Body of pancreas (tissue), 4 donors: ENCODE measurements at regions not wholly inside any gene's neighbourhood (a gene's known extent, or its start where the extent isn't known, plus 50 kb on each side); places are given as distances from the start of the nearest gene placed in this dataset.

ENCODE experiments used
- ATAC-seq: fragments of 150-250 bp; one replicate; pipeline ENCODE4 v1.9.1; 2016
- DNase-seq, 4 donors: peaks; one replicate each; pipeline ENCODE4 v3.0.0-alpha.2; 2019
- H3K27ac ChIP-seq, 4 donors: fragments of 200-600 bp; sonication (generic); 1 replicate in 3 of 4; 2 replicates in 1 of 4; pipeline versions ENCODE4 v1.5.1 to v1.6.1; 2016 to 2019; ENCODE audit warnings: mild to moderate bottlenecking in 1 of 4, mixed read lengths in 1 of 4, moderate library complexity in 1 of 4
- H3K27me3 ChIP-seq, 2 donors: fragments of 200-600 bp; sonication (generic); one replicate each; pipeline ENCODE4 v1.6.0; 2016; ENCODE audit warnings: mild to moderate bottlenecking in 1 of 2
- H3K36me3 ChIP-seq, 2 donors: fragments of 200-600 bp; sonication (generic); replicated peaks in 1 of 2; 2 replicates each; pipeline ENCODE4 v1.5.1; 2016; ENCODE audit warnings: low read depth in 2 of 2; ENCODE audit not compliant: insufficient read depth in 1 of 2
- H3K4me1 ChIP-seq: fragments of 200-600 bp; sonication (generic); one replicate; pipeline ENCODE4 v1.6.0; 2016
- H3K4me3 ChIP-seq, 2 donors: fragments of 200-600 bp; sonication (generic); 1 replicate in 1 of 2; 2 replicates in 1 of 2; pipeline ENCODE4 v1.5.1; 2016 to 2019
- H3K9me3 ChIP-seq, 3 donors: fragments of 200-600 bp; sonication (generic); 1 replicate in 2 of 3; 2 replicates in 1 of 3; pipeline ENCODE4 v1.5.1; 2016
- POLR2A ChIP-seq, 3 donors: fragments of 450-650 bp; IDR thresholded peaks; one replicate each; pipeline ENCODE4 v1.6.1; 2016; ENCODE audit warnings: antibody characterized with exemption in 3 of 3, mild to moderate bottlenecking in 2 of 3
- WGBS, 2 donors: methylation state at CpG; one replicate each; pipeline ENCODE4 v1.1.5; 2017; 5-methylcytosine and 5-hydroxymethylcytosine counted together
- intact Hi-C: fragments of 100-400 bp; cut with DNase I; formaldehyde crosslinking; loops from one replicate; pipeline ENCODE4 v1.15.1; 2023
- TF ChIP-seq, protein P1 (sequence below), 7 experiments: fragments of 450-650 bp in 4 of 7; fragments of 200-600 bp in 3 of 7; sonication (generic) in 3 of 7; IDR thresholded peaks; one replicate each; pipeline ENCODE4 v1.5.1; 2016 to 2019; ENCODE audit warnings: antibody characterized with exemption in 7 of 7

DNA sequence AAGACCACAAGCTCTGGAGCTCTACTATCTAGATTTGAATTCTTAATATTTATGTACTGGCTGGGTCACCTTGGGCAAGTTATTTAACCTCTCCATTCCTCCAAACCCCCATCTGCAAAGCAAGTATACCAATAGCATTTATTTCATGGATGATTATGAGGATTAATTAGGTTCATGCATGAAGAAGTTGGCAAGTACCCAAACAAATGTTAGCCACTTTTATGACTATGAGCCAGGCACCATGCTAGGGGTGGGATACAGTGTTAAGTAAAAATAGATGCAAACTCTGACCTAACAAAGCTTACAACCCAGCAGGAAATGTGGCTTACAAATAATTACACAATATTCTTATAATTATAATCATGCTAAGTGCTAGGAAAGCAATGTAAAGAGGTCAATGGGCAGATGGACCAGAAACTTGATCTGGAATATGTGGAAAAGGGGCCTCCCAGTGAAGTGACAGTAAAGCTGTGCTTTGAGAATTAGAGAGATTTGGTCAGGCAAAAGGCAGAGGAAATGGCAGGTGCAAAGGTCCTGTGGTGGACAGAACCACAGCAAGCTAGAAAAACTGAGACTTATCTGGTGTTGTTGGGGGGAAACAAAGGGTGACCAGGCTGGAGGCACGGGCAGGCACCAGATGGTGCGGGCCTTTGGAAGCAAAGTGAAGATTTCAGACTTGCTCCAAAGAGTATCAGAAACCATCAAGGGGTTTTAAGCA, 525.2 kb upstream of the TRPC7 start:
- Histone ChIP-seq H3K4me1 (no peaks in the 10 kb centered on the region), H3K27me3 (no peaks in the 10 kb centered on the region), H3K4me3 (no peak overlapping the region), H3K36me3 (no peaks in the 10 kb centered on the region), H3K9me3 (no peaks in the 10 kb centered on the region), H3K27ac (no peak overlapping the region)
- ATAC-seq (no peak), DNase-seq (no peak)
- TF ChIP-seq POLR2A (IDR thresholded peaks at IDR 0.05), result no peak
- TF ChIP-seq, protein P1, sequence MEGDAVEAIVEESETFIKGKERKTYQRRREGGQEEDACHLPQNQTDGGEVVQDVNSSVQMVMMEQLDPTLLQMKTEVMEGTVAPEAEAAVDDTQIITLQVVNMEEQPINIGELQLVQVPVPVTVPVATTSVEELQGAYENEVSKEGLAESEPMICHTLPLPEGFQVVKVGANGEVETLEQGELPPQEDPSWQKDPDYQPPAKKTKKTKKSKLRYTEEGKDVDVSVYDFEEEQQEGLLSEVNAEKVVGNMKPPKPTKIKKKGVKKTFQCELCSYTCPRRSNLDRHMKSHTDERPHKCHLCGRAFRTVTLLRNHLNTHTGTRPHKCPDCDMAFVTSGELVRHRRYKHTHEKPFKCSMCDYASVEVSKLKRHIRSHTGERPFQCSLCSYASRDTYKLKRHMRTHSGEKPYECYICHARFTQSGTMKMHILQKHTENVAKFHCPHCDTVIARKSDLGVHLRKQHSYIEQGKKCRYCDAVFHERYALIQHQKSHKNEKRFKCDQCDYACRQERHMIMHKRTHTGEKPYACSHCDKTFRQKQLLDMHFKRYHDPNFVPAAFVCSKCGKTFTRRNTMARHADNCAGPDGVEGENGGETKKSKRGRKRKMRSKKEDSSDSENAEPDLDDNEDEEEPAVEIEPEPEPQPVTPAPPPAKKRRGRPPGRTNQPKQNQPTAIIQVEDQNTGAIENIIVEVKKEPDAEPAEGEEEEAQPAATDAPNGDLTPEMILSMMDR (IDR thresholded peaks at IDR 0.05), result no peak
- intact Hi-C loops, result no loop called here
- WGBS, 2 donors, result 89 to 92% methylated on average over 2 of the region's 2 CpGs

DNA sequence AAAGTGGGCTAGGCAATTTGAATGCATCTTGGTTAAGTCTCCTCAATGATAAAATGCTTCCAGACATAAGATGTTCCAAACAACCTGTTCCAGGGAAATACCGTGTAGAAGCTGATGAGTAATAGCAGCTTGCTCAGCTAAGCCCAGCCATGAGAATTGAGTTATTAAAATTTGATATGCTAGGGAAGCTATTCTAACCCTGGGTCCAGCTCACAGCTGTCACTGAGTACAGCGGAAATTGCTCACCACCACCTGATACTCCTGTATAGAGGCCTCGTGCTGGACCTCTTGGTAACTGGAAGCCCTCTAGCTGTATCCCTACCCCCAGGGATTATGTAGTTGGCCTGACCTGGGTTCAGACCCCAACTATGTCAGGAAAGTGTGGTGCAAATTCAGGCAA, 521.3 kb upstream of the TRPC7 start:
- TF ChIP-seq, protein P1 (IDR thresholded peaks at IDR 0.05), result no peak
- TF ChIP-seq POLR2A (IDR thresholded peaks at IDR 0.05), result no peak
- intact Hi-C loops, result no loop called here

GRCh38 chr5:136864960-136865359, 499.6 kb upstream of the TRPC7 start:
- DNase-seq, result no peak
- 82 to 85% methylated on average over 4 of the region's 4 CpGs for WGBS, 2 donors
- no peaks in the 10 kb centered on the region for H3K36me3 ChIP-seq
- no peak overlapping the region for H3K4me3 ChIP-seq
- no peaks in the 10 kb centered on the region for H3K27me3 ChIP-seq
- H3K9me3 ChIP-seq, result no peaks in the 10 kb centered on the region
- TF ChIP-seq, protein P1 (IDR thresholded peaks at IDR 0.05), result no peak
- no peak for TF ChIP-seq POLR2A (IDR thresholded peaks at IDR 0.05)
- no peaks in the 10 kb centered on the region for H3K4me1 ChIP-seq
- ATAC-seq, result no peak
- H3K27ac ChIP-seq, result no peak overlapping the region
- intact Hi-C loops, result no loop called here

More for the DNA sequence above, 521.3 kb upstream of the TRPC7 start:
- no peak for ATAC-seq
- Histone ChIP-seq H3K27ac (no peak overlapping the region), H3K9me3 (no peaks in the 10 kb centered on the region), H3K36me3 (no peaks in the 10 kb centered on the region), H3K27me3 (no peaks in the 10 kb centered on the region), H3K4me3 (no peak overlapping the region), H3K4me1 (no peaks in the 10 kb centered on the region)
- WGBS, 2 donors, result 74% methylated on average over 3 of the region's 3 CpGs
- no peak for DNase-seq

DNA sequence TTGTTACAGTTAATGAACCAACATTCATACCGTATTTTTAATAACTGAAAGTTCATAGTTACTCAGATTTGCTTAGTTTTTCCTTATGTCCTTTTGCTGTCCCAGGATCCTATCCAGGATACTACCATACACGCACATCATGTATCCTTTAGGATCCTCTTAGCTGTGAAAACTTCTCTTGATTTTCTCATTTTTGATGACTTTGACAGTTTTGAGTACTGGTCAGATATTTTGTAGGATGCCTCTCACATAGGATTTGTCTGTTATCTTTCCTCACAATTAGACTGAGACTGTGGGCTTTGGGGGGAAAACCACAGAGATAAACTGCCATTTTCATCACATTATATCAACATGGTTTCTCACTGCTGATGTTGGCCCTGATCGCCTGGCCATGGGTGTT, 491.3 kb upstream of the TRPC7 start:
- Histone ChIP-seq H3K27ac (no peak overlapping the region), H3K4me3 (no peak overlapping the region), H3K36me3 (no peaks in the 10 kb centered on the region), H3K4me1 (no peaks in the 10 kb centered on the region), H3K9me3 (no peaks in the 10 kb centered on the region), H3K27me3 (no peaks in the 10 kb centered on the region)
- WGBS, 2 donors, result 67 to 74% methylated on average over 3 of the region's 3 CpGs
- ATAC-seq (no peak), DNase-seq (no peak)
- intact Hi-C loops, result no loop called here
- no peak for TF ChIP-seq POLR2A (IDR thresholded peaks at IDR 0.05)

DNA sequence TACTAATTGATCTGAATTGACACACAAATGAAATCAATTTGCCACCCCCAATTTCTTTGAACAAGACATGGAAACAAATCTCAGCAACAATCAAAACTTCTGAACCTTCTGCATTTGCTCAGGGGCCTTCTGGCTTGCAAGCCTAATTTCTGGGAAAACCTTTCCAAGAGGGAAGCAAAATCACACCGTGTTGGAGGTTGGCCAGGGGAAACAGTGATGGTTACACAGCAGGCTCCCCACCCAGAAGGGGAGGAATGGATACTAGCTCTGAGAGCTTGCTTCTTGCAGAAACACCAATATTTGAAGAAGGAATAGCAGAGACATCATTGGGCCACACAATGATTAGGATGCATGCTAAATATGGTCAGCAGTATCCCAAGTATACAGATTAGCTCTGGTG, 488.6 kb upstream of the TRPC7 start:
- Histone ChIP-seq H3K9me3 (no peaks in the 10 kb centered on the region), H3K4me1 (no peaks in the 10 kb centered on the region), H3K27ac (no peak overlapping the region), H3K36me3 (no peaks in the 10 kb centered on the region), H3K27me3 (no peaks in the 10 kb centered on the region), H3K4me3 (no peak overlapping the region)
- intact Hi-C loops, result no loop called here
- DNase-seq (no peak), ATAC-seq (no peak)
- WGBS, 2 donors, result 37 to 87% methylated on average over 1 of the region's 1 CpG
- TF ChIP-seq, protein P1 (IDR thresholded peaks at IDR 0.05), result no peak
- no peak for TF ChIP-seq POLR2A (IDR thresholded peaks at IDR 0.05)
